OCI-LY3 (cell line): ENCODE measurements at regions not wholly inside any gene's neighbourhood (a gene's known extent, or its start where the extent isn't known, plus 50 kb on each side); places are given as distances from the start of the nearest gene placed in this dataset.
"Not testable (repeated sequence)": the region's sequence is repeated elsewhere in the genome, so short reads cannot be mapped to it uniquely, and the experiment has no call there.

Source experiments
- H2AFZ ChIP-seq: fragments of 200-600, 300-600 bp; shearing (Covaris generic); 2 replicates; pipeline ENCODE4 v1.6.0; 2014; ENCODE audit warnings: antibody characterized with exemption, low read depth, low read length
- H3K27ac ChIP-seq: fragments of 200-600, 300-600 bp; sonication (generic); 2 replicates; pipeline ENCODE4 v1.5.1; 2014; ENCODE audit warnings: mild to moderate bottlenecking, low read length, moderate library complexity, mixed read lengths
- H3K27me3 ChIP-seq: fragments of 200-600, 300-600 bp; sonication (generic); 2 replicates; pipeline ENCODE4 v1.6.1; 2014; ENCODE audit warnings: low read depth, low read length, mixed read lengths
- H3K36me3 ChIP-seq: fragments of 200-600, 300-600 bp; sonication (generic); replicated peaks from 2 replicates; pipeline ENCODE3; 2014; ENCODE audit warnings: low read depth, low read length, mixed read lengths
- H3K4me1 ChIP-seq: fragments of 300-600, 200-600 bp; sonication (generic); 2 replicates; pipeline ENCODE4 v1.6.1; 2014; ENCODE audit warnings: low read length, mixed read lengths
- H3K4me2 ChIP-seq: fragments of 200-600, 300-600 bp; sonication (generic); 2 replicates; pipeline ENCODE4 v1.6.1; 2014; ENCODE audit warnings: low read length, mixed read lengths
- H3K4me3 ChIP-seq: fragments of 300-600, 200-600 bp; sonication (generic); 2 replicates; pipeline ENCODE4 v1.5.1; 2014; ENCODE audit warnings: antibody characterized with exemption, mild to moderate bottlenecking, low read length, moderate library complexity
- H3K79me2 ChIP-seq: fragments of 300-600, 200-600 bp; shearing (Covaris generic); 2 replicates; pipeline ENCODE4 v1.6.1; 2014; ENCODE audit warnings: mild to moderate bottlenecking, low read length, mixed read lengths
- H3K9ac ChIP-seq: fragments of 300-600, 200-600 bp; shearing (Covaris generic); 2 replicates; pipeline ENCODE4 v1.6.0; 2014; ENCODE audit warnings: mild to moderate bottlenecking, low read length, moderate library complexity
- H3K9me3 ChIP-seq: fragments of 200-600, 300-600 bp; shearing (Covaris generic); 2 replicates; pipeline ENCODE4 v1.6.1; 2014; ENCODE audit warnings: low read length, mixed read lengths; ENCODE audit not compliant: insufficient read depth
- H4K20me1 ChIP-seq: fragments of 200-600, 300-600 bp; sonication (generic); 2 replicates; pipeline ENCODE4 v1.6.1; 2016; ENCODE audit warnings: low read length, mixed read lengths; ENCODE audit not compliant: insufficient read depth
- EZH2phosphoT487 ChIP-seq: fragments of 200-600 bp; shearing (Covaris generic); IDR thresholded peaks from 2 replicates; pipeline ENCODE4 v1.6.1; 2018; ENCODE audit warnings: antibody characterized with exemption, mixed run types, low read depth
- TF ChIP-seq, protein P1 (sequence below): fragments of 200-600, 300-600 bp; sonication (generic); IDR thresholded peaks from 2 replicates; pipeline ENCODE4 v1.5.1; 2014; ENCODE audit warnings: antibody characterized with exemption, low read length, low read depth

DNA sequence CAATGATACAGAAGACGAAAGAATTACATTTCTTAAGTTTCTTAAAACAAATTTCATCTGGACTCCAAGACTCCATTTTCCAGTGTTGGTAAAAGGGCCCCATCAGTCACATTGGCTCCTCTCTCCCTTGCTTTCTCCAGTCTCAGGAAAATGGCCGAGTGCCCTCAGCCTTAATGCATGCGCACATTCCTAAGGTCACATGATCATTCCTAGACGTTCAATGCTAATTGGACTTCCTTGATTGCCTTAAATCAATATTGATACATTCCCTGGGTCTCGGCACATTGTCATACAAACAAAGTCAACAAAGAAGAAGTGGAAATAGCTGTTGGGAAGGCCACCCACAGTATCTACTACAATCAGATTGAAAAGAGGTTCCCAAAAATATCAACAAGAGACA, 413.6 kb upstream of the GRAMD2B start:
- H4K20me1 ChIP-seq: no peaks in the 10 kb centered on the region
- H3K4me1 ChIP-seq: no peaks in the 10 kb centered on the region
- no peaks in the 10 kb centered on the region for H3K9me3 ChIP-seq
- no peak for TF ChIP-seq EZH2phosphoT487
- TF ChIP-seq, protein P1, sequence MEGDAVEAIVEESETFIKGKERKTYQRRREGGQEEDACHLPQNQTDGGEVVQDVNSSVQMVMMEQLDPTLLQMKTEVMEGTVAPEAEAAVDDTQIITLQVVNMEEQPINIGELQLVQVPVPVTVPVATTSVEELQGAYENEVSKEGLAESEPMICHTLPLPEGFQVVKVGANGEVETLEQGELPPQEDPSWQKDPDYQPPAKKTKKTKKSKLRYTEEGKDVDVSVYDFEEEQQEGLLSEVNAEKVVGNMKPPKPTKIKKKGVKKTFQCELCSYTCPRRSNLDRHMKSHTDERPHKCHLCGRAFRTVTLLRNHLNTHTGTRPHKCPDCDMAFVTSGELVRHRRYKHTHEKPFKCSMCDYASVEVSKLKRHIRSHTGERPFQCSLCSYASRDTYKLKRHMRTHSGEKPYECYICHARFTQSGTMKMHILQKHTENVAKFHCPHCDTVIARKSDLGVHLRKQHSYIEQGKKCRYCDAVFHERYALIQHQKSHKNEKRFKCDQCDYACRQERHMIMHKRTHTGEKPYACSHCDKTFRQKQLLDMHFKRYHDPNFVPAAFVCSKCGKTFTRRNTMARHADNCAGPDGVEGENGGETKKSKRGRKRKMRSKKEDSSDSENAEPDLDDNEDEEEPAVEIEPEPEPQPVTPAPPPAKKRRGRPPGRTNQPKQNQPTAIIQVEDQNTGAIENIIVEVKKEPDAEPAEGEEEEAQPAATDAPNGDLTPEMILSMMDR: no peak
- no peaks in the 10 kb centered on the region for H3K79me2 ChIP-seq
- no peak overlapping the region for H2AFZ ChIP-seq
- no peak overlapping the region for H3K4me2 ChIP-seq
- H3K9ac ChIP-seq: no peak overlapping the region
- H3K27ac ChIP-seq: no peak overlapping the region
- no peaks in the 10 kb centered on the region for H3K36me3 ChIP-seq
- no peaks in the 10 kb centered on the region for H3K27me3 ChIP-seq
- no peak overlapping the region for H3K4me3 ChIP-seq

DNA sequence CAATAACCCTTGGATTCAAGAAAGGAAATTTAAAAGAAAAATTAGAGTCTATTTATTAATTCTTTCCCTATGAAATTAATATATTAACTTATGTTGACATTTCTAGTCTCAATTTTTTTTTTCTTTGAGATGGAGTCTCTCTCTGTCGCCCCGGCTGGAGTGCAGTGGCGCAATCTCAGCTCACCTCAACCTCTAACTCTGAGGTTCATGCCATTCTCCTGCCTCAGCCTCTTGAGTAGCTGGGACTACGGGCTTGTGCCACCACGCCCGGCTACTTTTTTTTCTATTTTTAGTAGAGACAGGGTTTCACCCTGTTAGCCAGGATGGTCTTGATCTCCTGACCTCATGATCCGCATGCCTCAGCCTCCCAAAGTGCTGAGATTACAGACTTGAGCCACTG, 411.7 kb upstream of the GRAMD2B start:
- H3K4me1 ChIP-seq, H3K9ac ChIP-seq, H3K4me2 ChIP-seq, H3K9me3 ChIP-seq, H3K27me3 ChIP-seq, H3K27ac ChIP-seq, H4K20me1 ChIP-seq, H2AFZ ChIP-seq, H3K79me2 ChIP-seq, H3K4me3 ChIP-seq, H3K36me3 ChIP-seq: not testable (repeated sequence)

GRCh38 chr5:126014676-126015075, 408.5 kb upstream of the GRAMD2B start:
- H3K36me3 ChIP-seq: no peaks in the 10 kb centered on the region
- no peaks in the 10 kb centered on the region for H3K4me1 ChIP-seq
- no peak overlapping the region for H3K9ac ChIP-seq
- no peak overlapping the region for H3K27ac ChIP-seq
- H3K79me2 ChIP-seq: no peaks in the 10 kb centered on the region
- H3K9me3 ChIP-seq: no peaks in the 10 kb centered on the region
- H4K20me1 ChIP-seq: no peaks in the 10 kb centered on the region
- no peak overlapping the region for H3K4me3 ChIP-seq
- no peak overlapping the region for H3K4me2 ChIP-seq
- TF ChIP-seq, protein P1: no peak
- no peak for TF ChIP-seq EZH2phosphoT487
- no peak overlapping the region for H2AFZ ChIP-seq
- H3K27me3 ChIP-seq: no peaks in the 10 kb centered on the region

DNA sequence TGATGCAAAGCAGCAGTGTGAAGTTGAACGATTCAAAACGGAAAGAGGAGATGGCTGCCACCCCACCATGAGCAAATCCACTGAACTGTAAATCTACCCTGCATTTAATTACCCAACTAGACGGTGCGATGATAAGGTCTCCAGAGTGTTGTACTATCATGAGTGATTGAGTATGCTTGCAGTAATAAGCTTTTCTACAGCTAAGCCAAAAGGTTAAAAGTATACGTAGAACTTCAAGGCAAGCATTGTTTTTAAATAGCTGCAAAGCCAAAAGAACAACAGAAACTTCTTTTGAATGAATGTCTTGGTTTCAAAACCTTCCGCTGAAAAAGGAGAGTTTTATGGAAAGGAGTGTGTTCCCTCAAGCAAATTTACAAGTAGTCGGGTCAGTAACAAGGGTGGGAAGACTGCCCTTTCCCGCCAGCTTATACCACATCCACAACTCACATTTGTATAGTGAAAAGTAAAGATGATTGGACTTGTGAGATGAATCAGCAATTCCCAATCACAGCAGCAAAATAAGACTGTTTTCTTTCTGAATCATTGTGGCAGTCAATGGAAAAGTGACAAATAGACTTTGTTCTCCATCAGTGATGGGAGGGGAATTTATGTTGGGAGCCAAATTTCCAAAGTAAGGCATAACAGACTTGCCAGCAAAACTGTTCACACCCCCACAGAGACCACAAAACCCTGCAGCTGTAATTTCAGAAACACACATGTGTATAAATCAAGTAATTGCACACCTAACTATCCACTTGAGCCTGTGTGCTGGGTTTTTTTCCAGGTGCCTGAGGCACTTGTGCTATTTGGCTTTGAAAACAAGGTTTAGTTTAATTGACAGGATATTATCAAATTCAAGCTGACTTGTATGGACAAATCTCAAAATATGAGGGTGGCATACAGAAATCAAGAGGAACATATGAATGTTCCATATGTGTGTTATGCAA, 407.7 kb upstream of the GRAMD2B start:
- Histone ChIP-seq H3K9ac (no peak overlapping the region), H3K4me3 (no peak overlapping the region), H3K79me2 (no peaks in the 10 kb centered on the region), H3K36me3 (no peaks in the 10 kb centered on the region), H3K9me3 (no peaks in the 10 kb centered on the region), H2AFZ (no peak overlapping the region), H3K27me3 (no peaks in the 10 kb centered on the region), H3K27ac (no peak overlapping the region), H3K4me1 (no peaks in the 10 kb centered on the region), H3K4me2 (no peak overlapping the region), H4K20me1 (no peaks in the 10 kb centered on the region)
- TF ChIP-seq, protein P1: no peak
- TF ChIP-seq EZH2phosphoT487: no peak
